Keratinocyte (primary cell): ENCODE measurements at regions not wholly inside any gene's neighbourhood (a gene's known extent, or its start where the extent isn't known, plus 50 kb on each side); places are given as distances from the start of the nearest gene placed in this dataset.

ENCODE experiments used
- DNase-seq: peaks from one replicate; pipeline ENCODE4 v3.0.0-alpha.2; 2011; ENCODE audit warnings: low read depth, missing footprints, low spot score
- FAIRE-seq: peaks from 2 replicates; lab custom pipeline; 2011; peaks lifted over from hg19 to GRCh38; lab: Jason Lieb, UNC
- H2AFZ ChIP-seq: 2 replicates; pipeline ENCODE4 v1.6.0; 2012; ENCODE audit warnings: low read length, control low read depth, inconsistent platforms; ENCODE audit not compliant: control insufficient read depth
- H3K27ac ChIP-seq: 2 replicates; pipeline ENCODE4 v1.5.1; 2011; ENCODE audit warnings: low read length; ENCODE audit not compliant: control insufficient read depth, insufficient read depth
- H3K27me3 ChIP-seq: 3 replicates; pipeline ENCODE4 v1.6.0; 2011; ENCODE audit warnings: low read length; ENCODE audit not compliant: control insufficient read depth, insufficient read depth; ENCODE audit errors: extremely low read depth
- H3K36me3 ChIP-seq, 2 experiments: 2 replicates in 1 of 2; 3 replicates in 1 of 2; pipeline ENCODE4 v1.5.1; 2011; ENCODE audit warnings: low read length in 2 of 2, mild to moderate bottlenecking in 1 of 2; ENCODE audit not compliant: control insufficient read depth in 2 of 2, insufficient read depth in 2 of 2; ENCODE audit errors: extremely low read depth in 1 of 2
- H3K4me1 ChIP-seq: 3 replicates; pipeline ENCODE4 v1.5.1; 2011; ENCODE audit warnings: low read length; ENCODE audit not compliant: control insufficient read depth, insufficient read depth; ENCODE audit errors: extremely low read depth
- H3K4me2 ChIP-seq: 3 replicates; pipeline ENCODE4 v1.6.0; 2011; ENCODE audit warnings: low read depth, low read length; ENCODE audit not compliant: control insufficient read depth, insufficient read depth; ENCODE audit errors: extremely low read depth
- H3K4me3 ChIP-seq, 3 experiments: fragments of 200-600 bp in 1 of 3; sonication (generic) in 1 of 3; 2 replicates in 2 of 3; 3 replicates in 1 of 3; pipeline ENCODE4 v1.5.1; 2011 to 2016; ENCODE audit warnings: low read length in 3 of 3, mild to moderate bottlenecking in 3 of 3, control low read depth in 2 of 3, inconsistent platforms in 1 of 3, low read depth in 1 of 3, mixed read lengths in 1 of 3, mixed run types in 1 of 3, moderate library complexity in 1 of 3; ENCODE audit not compliant: control insufficient read depth in 2 of 3, insufficient read depth in 2 of 3; ENCODE audit errors: extremely low read depth in 1 of 3
- H3K79me2 ChIP-seq: 2 replicates; pipeline ENCODE4 v1.6.0; 2012; ENCODE audit warnings: low read length; ENCODE audit not compliant: control insufficient read depth, insufficient read depth
- H3K9ac ChIP-seq: 3 replicates; pipeline ENCODE4 v1.6.0; 2011; ENCODE audit warnings: low read length; ENCODE audit not compliant: control insufficient read depth, insufficient read depth; ENCODE audit errors: extremely low read depth
- H3K9me1 ChIP-seq: 3 replicates; pipeline ENCODE4 v1.6.0; 2011; ENCODE audit warnings: low read length; ENCODE audit not compliant: control insufficient read depth, insufficient read depth; ENCODE audit errors: extremely low read depth
- H3K9me3 ChIP-seq: 2 replicates; pipeline ENCODE4 v1.5.1; 2012; ENCODE audit warnings: low read depth, low read length; ENCODE audit not compliant: control insufficient read depth
- H4K20me1 ChIP-seq: 3 replicates; pipeline ENCODE4 v1.6.0; 2011; ENCODE audit warnings: low read length; ENCODE audit not compliant: control insufficient read depth, insufficient read depth; ENCODE audit errors: extremely low read depth
- CTCF ChIP-seq, 3 experiments: IDR thresholded peaks in 1 of 3; conservative IDR thresholded peaks in 1 of 3; optimal IDR thresholded peaks in 1 of 3; 2 replicates in 2 of 3; 3 replicates in 1 of 3; pipeline versions ENCODE3 to v1.5.1; 2011; ENCODE audit warnings: low read length in 3 of 3, mild to moderate bottlenecking in 3 of 3, moderate library complexity in 2 of 3, control low read depth in 1 of 3, inconsistent platforms in 1 of 3; ENCODE audit not compliant: insufficient read depth in 2 of 3; ENCODE audit errors: extremely low read depth in 1 of 3
- EZH2 ChIP-seq: IDR thresholded peaks from one replicate; pipeline ENCODE4 v1.6.1; 2012; ENCODE audit warnings: inconsistent platforms, mild to moderate bottlenecking, low read length, moderate library complexity
- dilution Hi-C: fragments of 300-500 bp; cut with MboI; formaldehyde crosslinking; loops from one replicate; pipeline ENCODE4 v1.7.0; 2020; ENCODE audit warnings: low sequenced_read_pairs; ENCODE audit not compliant: extremely low pct_ligation_motif_present

DNA sequence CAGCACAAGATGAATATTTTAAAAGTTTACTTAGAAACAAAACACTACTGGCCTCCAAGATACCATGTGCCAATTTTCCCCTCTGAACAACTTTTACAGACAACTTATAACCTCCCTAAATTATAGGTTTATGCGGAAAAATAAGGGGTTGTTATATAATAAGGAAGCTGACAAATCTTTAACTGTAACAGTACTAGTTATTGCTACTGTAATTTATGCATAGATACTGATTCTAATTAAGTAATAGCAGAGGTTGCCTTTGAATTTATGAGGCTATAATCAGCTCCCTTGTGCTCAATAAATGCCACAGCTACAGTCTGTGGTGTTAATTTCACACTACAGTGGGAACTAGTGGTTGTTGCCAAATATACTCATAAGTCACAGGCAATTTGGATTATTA is 291.3 kb upstream of the PCSK5 start:
- Histone ChIP-seq H3K4me3 (no peak overlapping the region), H3K27me3 (no peaks in the 10 kb centered on the region), H3K4me1 (no peaks in the 10 kb centered on the region), H3K27ac (no peak overlapping the region), H3K9me3 (no peaks in the 10 kb centered on the region), H4K20me1 (no peaks in the 10 kb centered on the region), H2AFZ (no peak overlapping the region), H3K9me1 (no peaks in the 10 kb centered on the region), H3K79me2 (no peaks in the 10 kb centered on the region), H3K9ac (no peak overlapping the region), H3K36me3 (no peaks in the 10 kb centered on the region), H3K4me2 (no peak overlapping the region)
- DNase-seq (no peak), FAIRE-seq (no peak)
- no peak for TF ChIP-seq CTCF (optimal IDR thresholded peaks at IDR 0.05 in 1 of 3, IDR thresholded peaks at IDR 0.05 in 1 of 3, conservative IDR thresholded peaks at IDR 0.05 in 1 of 3; ENCODE audit: extremely low read depth in 1 of 3, insufficient read depth in 2 of 3, low read length in 3 of 3)
- TF ChIP-seq EZH2: no peak
- dilution Hi-C loops: no loop called here

GRCh38 chr9:75601280-75601679 is 289.2 kb upstream of the PCSK5 start:
- dilution Hi-C loops: no loop called here
- Histone ChIP-seq H3K9ac (no peak overlapping the region), H3K36me3 (no peaks in the 10 kb centered on the region), H3K4me3 (no peak overlapping the region), H3K27ac (no peak overlapping the region), H3K4me1 (no peaks in the 10 kb centered on the region), H3K4me2 (no peak overlapping the region), H3K9me1 (no peaks in the 10 kb centered on the region), H3K9me3 (no peaks in the 10 kb centered on the region), H4K20me1 (no peaks in the 10 kb centered on the region), H3K27me3 (no peaks in the 10 kb centered on the region), H3K79me2 (no peaks in the 10 kb centered on the region), H2AFZ (no peak overlapping the region)
- DNase-seq: no peak
- TF ChIP-seq CTCF (optimal IDR thresholded peaks at IDR 0.05 in 1 of 3, IDR thresholded peaks at IDR 0.05 in 1 of 3, conservative IDR thresholded peaks at IDR 0.05 in 1 of 3; ENCODE audit: extremely low read depth in 1 of 3, insufficient read depth in 2 of 3, low read length in 3 of 3) (no peak), EZH2 (no peak)
- FAIRE-seq: no peak
